ES-I3 (cell line): ENCODE measurements at regions not wholly inside any gene's neighbourhood (a gene's known extent, or its start where the extent isn't known, plus 50 kb on each side); places are given as distances from the start of the nearest gene placed in this dataset.

ENCODE experiments used
- H3K36me3 ChIP-seq: 2 replicates; pipeline ENCODE4 v1.6.1; 2013; ENCODE audit warnings: mild to moderate bottlenecking, low read length, control low read depth, moderate library complexity; ENCODE audit not compliant: insufficient read depth
- H3K4me1 ChIP-seq: 2 replicates; pipeline ENCODE4 v1.6.1; 2013; ENCODE audit warnings: mild to moderate bottlenecking, control low read depth, low read length; ENCODE audit not compliant: insufficient read depth
- H3K9ac ChIP-seq: 2 replicates; pipeline ENCODE4 v1.6.1; 2013; ENCODE audit warnings: low read depth, mild to moderate bottlenecking, low read length, moderate library complexity
- H3K9me3 ChIP-seq: 2 replicates; pipeline ENCODE4 v1.6.1; 2013; ENCODE audit warnings: mild to moderate bottlenecking, low read length, moderate library complexity; ENCODE audit not compliant: control insufficient read depth, insufficient read depth

DNA sequence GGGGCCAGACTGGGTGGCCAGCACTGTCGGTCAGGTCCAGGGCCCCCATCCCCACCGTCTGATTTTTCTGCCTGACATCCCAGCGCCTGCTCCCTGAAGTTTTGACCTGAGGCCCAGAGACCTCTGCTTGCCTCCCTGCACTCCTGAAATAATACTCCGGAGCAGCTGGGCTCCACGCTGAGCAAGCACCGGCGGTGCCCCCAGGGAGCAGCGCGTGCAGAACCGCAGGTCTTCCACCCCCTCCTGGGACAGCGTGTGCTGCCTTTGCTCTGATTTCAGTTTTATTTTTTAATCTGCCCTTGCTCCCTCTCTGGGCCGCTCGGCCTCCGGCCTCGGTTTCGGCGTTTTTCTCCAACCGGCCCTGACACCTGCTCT lies 132.4 kb upstream of the GSE1 start:
- Histone ChIP-seq H3K9ac (no peak overlapping the region), H3K9me3 (no peaks in the 10 kb centered on the region), H3K4me1 (no peaks in the 10 kb centered on the region), H3K36me3 (no peaks in the 10 kb centered on the region)

DNA sequence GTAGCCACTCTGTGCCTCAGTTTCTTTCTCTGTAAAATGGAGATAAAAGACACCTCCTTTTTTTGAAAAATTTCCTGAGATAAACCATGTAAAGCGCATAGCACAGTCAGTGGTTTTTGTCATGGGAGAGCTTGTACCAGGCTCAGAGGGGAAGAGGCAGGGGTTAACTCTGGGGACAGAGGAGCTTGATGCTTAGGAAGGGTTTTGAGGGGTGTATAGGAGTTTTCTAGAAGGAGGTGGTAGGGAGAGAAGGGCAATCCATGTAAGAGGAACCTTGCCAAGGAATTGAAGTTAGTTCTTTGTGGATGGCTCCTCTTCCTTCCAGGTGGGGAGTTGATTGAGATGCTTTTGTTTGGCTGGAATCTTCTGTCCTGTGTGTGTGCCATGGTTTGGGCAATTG lies 131.9 kb upstream of the GSE1 start:
- Histone ChIP-seq H3K4me1 (no peaks in the 10 kb centered on the region), H3K9me3 (no peaks in the 10 kb centered on the region), H3K36me3 (no peaks in the 10 kb centered on the region), H3K9ac (no peak overlapping the region)

DNA sequence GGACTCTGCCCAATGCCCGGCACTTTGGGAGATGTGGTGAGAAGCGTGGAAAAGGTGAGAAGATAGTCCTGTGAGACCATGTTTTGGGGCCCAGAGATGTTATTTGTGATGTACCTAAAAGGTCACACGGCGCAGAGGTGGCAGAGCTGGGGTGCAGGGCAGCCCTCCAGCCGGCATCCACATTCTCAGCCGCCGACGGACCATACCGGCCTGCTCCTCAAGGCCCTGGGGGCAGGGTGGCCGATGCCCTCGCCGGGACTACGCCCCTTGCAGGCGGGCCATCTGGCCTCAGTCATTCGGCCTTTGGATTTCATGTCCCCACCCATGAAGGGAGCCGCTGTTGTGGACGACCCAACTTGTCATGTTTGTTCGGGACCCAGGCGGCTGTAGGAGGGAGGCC lies 131.4 kb upstream of the GSE1 start:
- no peak overlapping the region for H3K9ac ChIP-seq
- H3K36me3 ChIP-seq, result no peaks in the 10 kb centered on the region
- H3K9me3 ChIP-seq, result no peaks in the 10 kb centered on the region
- no peaks in the 10 kb centered on the region for H3K4me1 ChIP-seq

DNA sequence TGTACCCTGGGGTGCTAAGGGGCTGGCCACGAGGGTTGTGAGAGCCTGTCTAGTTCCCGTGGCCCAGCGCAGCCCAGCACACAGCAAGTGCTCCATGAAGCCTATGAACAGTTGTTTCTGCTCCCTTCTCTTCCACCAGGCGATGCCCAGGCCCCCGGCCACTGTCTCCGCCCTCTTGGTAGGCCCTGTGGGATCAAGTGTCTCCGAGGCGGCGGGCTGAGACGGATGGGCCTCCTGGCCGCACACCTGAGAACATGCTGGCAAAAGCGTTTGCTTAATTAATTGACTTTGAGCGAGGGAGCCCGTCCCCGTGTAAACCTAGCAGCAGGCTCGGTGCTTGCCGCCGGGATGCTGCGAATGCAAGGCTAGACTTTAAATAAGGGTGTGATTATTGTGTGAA lies 129.7 kb upstream of the GSE1 start:
- Histone ChIP-seq H3K9ac (no peak overlapping the region), H3K9me3 (no peaks in the 10 kb centered on the region), H3K36me3 (no peaks in the 10 kb centered on the region), H3K4me1 (no peaks in the 10 kb centered on the region)

DNA sequence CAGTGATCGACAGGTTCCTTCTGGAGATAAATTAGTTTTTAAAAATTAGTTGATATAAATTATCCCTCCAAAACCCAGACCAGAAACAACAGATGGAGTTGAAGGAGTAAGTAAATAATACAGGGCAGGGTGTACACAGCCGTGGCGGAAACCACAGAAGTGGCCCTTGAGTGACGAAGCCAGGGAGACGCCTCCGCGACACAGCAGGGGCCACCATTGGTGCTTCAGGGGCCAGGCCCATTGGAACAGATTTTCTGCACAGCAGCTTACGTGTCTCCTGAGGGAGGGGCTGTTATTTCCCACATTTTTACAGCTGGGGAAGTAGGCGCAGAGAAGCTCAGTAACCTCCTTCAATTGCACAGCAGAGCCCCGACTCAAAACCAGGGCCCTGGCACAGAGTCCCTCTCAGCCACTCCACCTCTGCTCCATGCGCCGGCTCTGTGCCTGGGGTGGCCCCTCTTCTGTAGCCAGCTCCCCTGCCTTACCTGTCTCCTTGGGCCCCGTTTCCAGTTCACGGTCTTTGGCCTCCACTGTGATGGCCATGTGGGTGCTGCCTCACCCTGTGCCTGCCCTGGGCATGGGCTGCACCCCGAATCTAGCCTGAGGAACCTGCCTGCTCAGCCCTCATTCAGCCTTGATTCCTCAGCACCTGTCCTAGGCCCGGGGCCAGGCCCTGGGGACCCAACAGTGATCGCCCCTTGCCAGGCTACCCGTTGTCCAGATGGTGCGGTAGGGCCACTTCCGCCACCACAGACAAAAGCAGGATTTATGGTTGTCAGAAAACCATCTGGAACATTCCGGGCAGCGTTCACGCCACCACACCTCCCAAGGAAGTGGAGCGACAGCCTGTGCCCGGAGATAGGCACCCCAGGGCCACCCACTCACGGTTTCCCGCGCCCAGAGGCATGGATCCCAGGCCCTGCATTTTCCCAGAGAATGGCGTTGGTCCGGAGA lies 128.5 kb upstream of the GSE1 start:
- Histone ChIP-seq H3K9ac (no peak overlapping the region), H3K36me3 (no peaks in the 10 kb centered on the region), H3K4me1 (no peaks in the 10 kb centered on the region), H3K9me3 (no peaks in the 10 kb centered on the region)

DNA sequence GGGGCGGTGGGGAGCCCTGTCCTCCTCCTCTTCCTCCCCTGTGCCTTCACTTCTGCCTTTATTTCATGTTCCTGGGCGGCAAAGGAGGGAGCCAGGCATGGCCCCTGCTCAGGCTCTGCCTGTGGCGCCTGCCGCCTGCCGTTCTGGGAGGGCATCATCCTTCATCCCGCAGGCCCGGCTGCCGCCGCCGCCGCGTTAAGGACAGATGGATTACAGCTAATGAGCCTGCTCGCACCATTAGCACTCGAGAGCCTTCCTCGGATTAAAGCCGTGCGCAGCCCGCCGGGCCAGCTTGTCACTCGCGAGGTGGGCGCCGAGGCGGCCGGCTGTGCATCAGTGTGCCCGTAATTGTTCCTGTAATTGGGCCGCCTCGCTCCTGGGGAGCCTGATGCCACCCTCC lies 127.7 kb upstream of the GSE1 start:
- Histone ChIP-seq H3K9me3 (no peaks in the 10 kb centered on the region), H3K4me1 (no peaks in the 10 kb centered on the region), H3K36me3 (no peaks in the 10 kb centered on the region), H3K9ac (no peak overlapping the region)

DNA sequence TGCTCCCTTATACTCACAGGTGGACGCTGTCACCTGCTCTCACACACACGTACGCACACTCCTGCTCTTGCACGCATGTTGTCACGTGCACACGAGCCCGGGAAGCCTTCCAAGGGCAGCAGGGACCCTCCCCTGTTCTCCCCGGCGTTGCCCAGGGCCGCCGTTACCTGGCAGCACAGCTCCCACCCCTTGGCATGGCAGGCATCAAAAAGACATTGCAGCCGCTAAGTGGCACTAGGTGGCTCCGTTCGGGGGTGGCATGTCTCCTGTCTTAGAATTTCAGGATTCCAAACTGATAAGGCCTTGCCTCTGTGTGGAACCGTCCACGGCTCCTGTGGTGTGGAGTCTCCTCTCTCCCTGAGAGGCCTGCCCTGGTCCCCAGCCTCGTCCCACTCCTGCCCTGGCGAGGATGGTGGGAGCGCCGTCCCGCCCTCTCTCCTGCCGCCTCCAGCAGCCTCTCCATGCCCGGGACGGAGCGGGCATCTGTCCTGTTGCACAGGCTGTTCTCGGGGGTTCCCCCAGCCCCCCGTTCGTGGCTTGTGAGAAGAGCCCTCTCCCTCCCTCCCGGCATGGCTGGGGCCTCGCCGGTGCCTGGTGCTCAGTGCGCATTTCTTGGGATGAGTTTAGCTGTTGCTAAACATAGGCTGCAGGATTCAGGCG lies 126.7 kb upstream of the GSE1 start:
- Histone ChIP-seq H3K9ac (no peak overlapping the region), H3K36me3 (no peaks in the 10 kb centered on the region), H3K9me3 (no peaks in the 10 kb centered on the region), H3K4me1 (no peaks in the 10 kb centered on the region; the same call in 1 of the 2 replicates)

DNA sequence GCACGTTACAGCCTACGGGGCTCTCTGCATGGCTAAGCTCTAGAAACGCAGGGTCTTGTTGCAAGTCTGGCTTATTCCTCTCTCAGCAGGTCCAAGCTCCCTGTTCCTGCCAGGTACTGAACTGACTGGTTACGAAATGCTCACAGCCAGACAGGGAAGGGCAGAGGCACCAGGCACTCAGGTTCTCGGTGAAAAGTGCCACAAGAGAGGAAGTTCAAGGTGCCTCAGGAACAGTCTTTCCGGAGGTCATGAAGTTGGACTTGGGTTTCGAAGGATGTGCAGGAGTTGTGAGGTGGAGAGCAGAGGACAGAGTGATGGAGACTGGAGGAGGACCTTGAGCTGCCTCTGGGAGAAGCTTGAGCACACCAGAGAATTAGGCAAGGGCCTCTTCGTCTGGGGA lies 124.7 kb upstream of the GSE1 start:
- Histone ChIP-seq H3K4me1 (peaks cover 15% of the 10 kb centered on the region; the same call in 1 of the 2 replicates), H3K36me3 (no peaks in the 10 kb centered on the region), H3K9ac (no peak overlapping the region), H3K9me3 (no peaks in the 10 kb centered on the region)

DNA sequence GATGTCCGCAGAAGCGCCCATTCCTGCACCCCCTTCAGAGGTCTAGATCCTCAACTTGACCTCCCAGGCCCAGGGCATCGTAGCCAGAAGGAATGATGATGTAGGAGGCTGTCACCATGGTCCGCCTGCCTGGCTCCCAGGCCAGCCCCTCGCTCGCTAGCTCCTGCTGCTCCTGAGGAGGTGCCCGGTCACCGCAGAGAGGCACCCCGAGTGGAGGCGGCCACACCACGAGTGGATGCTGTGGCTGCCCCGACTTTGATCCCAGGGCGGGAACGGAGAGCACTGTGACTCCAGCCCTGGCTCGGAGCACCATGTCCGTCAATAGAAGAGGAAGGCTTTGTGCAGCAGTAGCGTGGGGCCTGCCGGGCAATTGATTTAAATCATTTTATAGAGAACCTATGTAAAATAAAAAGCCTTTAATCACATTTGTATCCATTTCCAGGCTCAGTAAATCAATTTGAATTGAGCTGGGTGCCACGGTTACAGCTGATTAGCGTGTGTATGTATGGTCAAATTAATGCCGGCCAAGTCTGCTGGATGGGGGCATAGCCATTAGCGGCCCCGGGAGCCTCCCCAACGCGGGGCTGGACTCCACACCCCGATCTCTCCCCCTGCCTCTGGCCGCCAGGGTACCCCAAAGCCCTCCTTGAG lies 122.6 kb upstream of the GSE1 start:
- Histone ChIP-seq H3K9me3 (no peaks in the 10 kb centered on the region), H3K4me1 (peaks cover 15% of the 10 kb centered on the region; the same call in 1 of the 2 replicates), H3K9ac (no peak overlapping the region), H3K36me3 (no peaks in the 10 kb centered on the region)

DNA sequence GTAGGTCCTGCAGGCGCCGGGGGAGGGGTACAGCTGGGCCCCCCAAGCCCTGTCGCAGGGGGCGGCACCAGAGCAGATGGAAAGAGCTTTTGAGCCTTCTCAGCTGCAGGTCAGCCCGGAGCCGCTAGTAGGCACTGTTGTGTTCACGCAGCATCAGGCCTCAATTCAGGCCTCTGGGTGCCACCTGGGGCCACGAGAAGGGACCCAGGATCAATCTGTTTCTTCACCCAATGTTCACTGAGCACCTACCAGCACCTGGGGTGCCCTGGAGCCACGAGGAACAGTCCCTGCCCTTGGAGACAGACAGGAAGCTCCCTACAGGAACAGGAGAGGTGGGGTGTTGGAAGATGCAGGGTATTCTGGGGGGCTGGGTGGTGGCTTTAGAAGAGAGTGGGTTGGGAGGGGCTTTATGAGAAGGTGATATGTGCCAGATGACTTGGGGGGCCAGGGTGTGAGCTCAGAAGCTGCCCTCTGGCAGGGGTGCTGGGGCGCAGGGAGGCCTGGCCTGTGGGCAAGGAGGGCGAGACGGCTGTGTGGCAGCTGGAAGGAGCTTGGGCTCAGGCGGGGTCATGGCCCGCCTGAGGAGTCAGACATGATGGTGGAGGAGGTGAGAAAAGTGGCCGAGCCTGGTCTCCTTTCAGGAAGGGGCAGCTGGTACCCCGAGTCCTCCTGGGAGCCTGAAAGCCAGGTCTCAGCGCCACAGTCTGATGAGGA lies 121.9 kb upstream of the GSE1 start:
- Histone ChIP-seq H3K9ac (no peak overlapping the region), H3K36me3 (no peaks in the 10 kb centered on the region), H3K4me1 (peaks cover 15% of the 10 kb centered on the region; the same call in 1 of the 2 replicates), H3K9me3 (no peaks in the 10 kb centered on the region)

DNA sequence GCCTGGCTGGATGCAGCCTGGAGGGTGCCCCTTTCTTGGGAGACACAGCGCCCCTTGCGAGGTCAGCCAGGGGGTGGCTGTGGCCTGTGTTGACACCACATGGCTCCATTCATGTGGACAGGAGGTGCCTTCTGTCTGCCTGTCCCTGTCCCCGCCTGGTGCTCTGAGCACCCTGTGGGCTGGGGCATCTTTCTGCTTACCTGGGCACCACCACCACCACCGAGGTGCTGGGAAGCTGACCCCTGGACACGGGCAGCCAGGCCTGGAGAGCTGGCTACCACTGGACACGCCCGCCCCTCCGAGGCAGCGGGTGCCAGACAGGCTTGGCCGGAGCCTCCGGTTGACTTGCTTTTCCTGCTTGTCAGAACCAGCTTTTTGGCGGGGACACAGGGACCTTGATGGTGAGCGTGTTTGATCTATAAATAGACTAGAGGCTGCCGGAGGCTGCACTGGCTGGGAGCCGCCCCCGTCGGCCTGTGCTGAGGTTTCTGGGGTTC lies 121.3 kb upstream of the GSE1 start:
- Histone ChIP-seq H3K36me3 (no peaks in the 10 kb centered on the region), H3K9me3 (no peaks in the 10 kb centered on the region), H3K9ac (no peak overlapping the region), H3K4me1 (peaks cover 15% of the 10 kb centered on the region; the same call in 1 of the 2 replicates)

DNA sequence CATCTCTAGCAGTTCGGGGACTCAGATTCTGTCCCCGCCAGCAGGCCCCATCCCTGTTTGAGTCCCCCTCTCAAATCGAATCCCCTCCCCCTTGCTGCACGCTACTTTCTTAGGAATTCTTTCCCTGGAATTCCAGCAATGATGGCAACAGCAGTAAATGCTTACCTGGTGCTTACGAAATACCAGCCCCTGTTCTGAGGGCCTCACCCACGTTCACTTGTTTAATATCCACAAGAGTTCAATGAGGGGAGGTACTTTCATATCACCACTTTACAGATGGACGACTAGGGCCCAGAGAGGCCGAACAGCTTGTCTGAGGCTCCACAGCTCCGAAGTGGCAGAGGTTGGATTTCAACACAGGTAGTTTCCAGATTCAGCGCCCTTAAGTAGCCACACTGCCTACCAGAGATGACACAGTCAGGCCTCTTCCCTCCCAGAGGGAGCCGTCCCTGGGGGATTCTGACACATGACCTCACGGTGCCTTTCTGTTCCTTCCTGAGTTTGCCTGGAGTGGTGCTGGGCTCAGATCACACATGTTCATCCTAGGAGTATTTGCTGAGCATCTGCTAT lies 120.7 kb upstream of the GSE1 start:
- Histone ChIP-seq H3K36me3 (no peaks in the 10 kb centered on the region), H3K4me1 (peaks cover 15% of the 10 kb centered on the region; the same call in 1 of the 2 replicates), H3K9ac (no peak overlapping the region), H3K9me3 (no peaks in the 10 kb centered on the region)

DNA sequence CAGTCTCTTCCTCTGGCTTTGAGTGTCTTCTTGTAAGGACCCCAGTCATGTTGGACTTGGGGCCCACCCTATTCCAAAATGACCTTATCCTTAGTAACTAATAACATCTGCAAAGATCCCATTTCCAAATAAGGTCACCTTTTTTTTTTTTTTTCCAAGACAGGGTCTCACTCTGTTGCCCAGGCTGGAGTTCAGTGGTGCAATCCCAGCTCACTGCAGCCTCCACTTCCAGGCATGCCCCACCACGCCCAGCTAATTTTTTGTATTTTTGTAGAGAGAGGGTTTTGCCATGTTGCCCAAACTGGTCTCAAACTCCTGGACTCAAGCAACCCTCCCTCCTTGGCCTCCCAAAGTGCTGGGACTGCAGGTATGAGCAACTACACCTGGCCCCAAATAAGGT lies 118.8 kb upstream of the GSE1 start:
- Histone ChIP-seq H3K9ac (no peak overlapping the region), H3K36me3 (no peaks in the 10 kb centered on the region), H3K9me3 (no peaks in the 10 kb centered on the region), H3K4me1 (peaks cover 15% of the 10 kb centered on the region; the same call in 1 of the 2 replicates)

DNA sequence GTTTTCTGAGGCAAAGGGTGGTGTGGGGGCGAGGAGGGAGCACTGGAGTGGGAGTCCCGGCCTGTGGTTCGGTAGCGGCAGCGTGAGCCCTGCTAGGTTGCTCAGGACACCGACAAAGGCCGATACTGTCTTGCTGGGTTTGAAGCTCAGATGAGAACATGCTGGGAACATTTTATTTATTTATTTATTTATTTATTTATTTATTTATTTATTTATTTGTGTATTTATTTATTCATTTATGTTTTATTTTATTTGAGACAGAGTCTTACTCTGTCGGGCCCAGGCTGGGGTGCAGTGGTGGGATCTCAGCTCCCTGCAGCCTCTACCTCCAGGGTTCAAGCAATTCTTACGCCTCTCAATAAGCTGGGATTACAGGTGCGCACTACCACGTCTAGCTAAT lies 117.9 kb upstream of the GSE1 start:
- peaks cover 15% of the 10 kb centered on the region; the same call in 1 of the 2 replicates for H3K4me1 ChIP-seq
- H3K9me3 ChIP-seq, result no peaks in the 10 kb centered on the region
- no peaks in the 10 kb centered on the region for H3K36me3 ChIP-seq
- H3K9ac ChIP-seq, result no peak overlapping the region
